A549 (cell line): ENCODE measurements at regions not wholly inside any gene's neighbourhood (a gene's known extent, or its start where the extent isn't known, plus 50 kb on each side); places are given as distances from the start of the nearest gene placed in this dataset.

ENCODE experiments used
- ATAC-seq, 2 experiments: fragments of 200-7000 bp in 1 of 2; fragments of >200 bp in 1 of 2; cut with Nextera tagmentation in 1 of 2; cut with Tn5 transposase in 1 of 2; 3 replicates each; pipeline versions ENCODE4 v1.8.0 to v1.9.1; 2018 to 2020; ENCODE audit warnings: mild to moderate bottlenecking in 1 of 2, moderate library complexity in 1 of 2
- CTCF ChIA-PET: fragments of 300-600 bp; sonication (Branson Sonifier 250); formaldehyde crosslinking; extraction: SDS; loops from one replicate; lab custom pipeline; 2021; ENCODE audit warnings: antibody characterized with exemption, inconsistent platforms; lab: Yijun Ruan, JAX
- POLR2A ChIA-PET: fragments of 350-600 bp; formaldehyde crosslinking; extraction: SDS; loops from one replicate; lab custom pipeline; 2021; ENCODE audit warnings: antibody characterized with exemption, inconsistent platforms; lab: Yijun Ruan, JAX
- DNase-seq, 2 experiments: peaks; one replicate each; pipeline versions ENCODE4 v3.0.0 to v3.0.0-alpha.2; 2011 to 2016; ENCODE audit warnings: low read depth in 1 of 2, low spot score in 1 of 2
- FAIRE-seq: peaks from 2 replicates; lab custom pipeline; 2011; peaks lifted over from hg19 to GRCh38; lab: Jason Lieb, UNC
- H3K27ac ChIP-seq, 2 experiments: fragments of >200 bp; sonication (Bioruptor Twin); formaldehyde crosslinking; 3 replicates each; pipeline ENCODE4 v1.5.1; 2016 to 2017
- H3K4me1 ChIP-seq: fragments of >200 bp; sonication (Bioruptor Twin); formaldehyde crosslinking; 3 replicates; pipeline ENCODE4 v1.6.1; 2016
- H3K4me2 ChIP-seq: fragments of >200 bp; sonication (Bioruptor Twin); formaldehyde crosslinking; 3 replicates; pipeline ENCODE4 v1.6.1; 2016
- H3K4me3 ChIP-seq: fragments of >200 bp; sonication (Bioruptor Twin); formaldehyde crosslinking; 3 replicates; pipeline ENCODE4 v1.5.1; 2016
- H3K9me3 ChIP-seq: fragments of >200 bp; sonication (Bioruptor Twin); formaldehyde crosslinking; 3 replicates; pipeline ENCODE4 v1.6.1; 2016
- BHLHE40 ChIP-seq: IDR thresholded peaks from 2 replicates; pipeline ENCODE4 v1.6.1; 2012; ENCODE audit warnings: low read depth, low read length, inconsistent platforms
- CBX2 ChIP-seq: fragments of 200-600 bp; sonication (generic); IDR thresholded peaks from 2 replicates; pipeline ENCODE4 v1.6.1; 2016; ENCODE audit warnings: low read depth, mild to moderate bottlenecking, borderline replicate concordance
- CEBPB ChIP-seq, 2 experiments: fragments of >200 bp in 1 of 2; sonication (Bioruptor Twin) in 1 of 2; formaldehyde crosslinking in 1 of 2; IDR thresholded peaks; 2 replicates each; pipeline ENCODE4 v1.6.1; 2012 to 2016
- CHD2 ChIP-seq: fragments of 150-350 bp; IDR thresholded peaks from 2 replicates; pipeline ENCODE4 v1.6.1; 2014; ENCODE audit warnings: low read length; ENCODE audit not compliant: partially characterized antibody
- EP300 ChIP-seq, 2 experiments: fragments of >200 bp; sonication (Bioruptor Twin); formaldehyde crosslinking; IDR thresholded peaks; 2 replicates in 1 of 2; 3 replicates in 1 of 2; pipeline ENCODE4 v1.6.1; 2016 to 2017
- FOSB ChIP-seq: fragments of 250-450 bp; sonication (Bioruptor Pico); IDR thresholded peaks from 2 replicates; pipeline ENCODE4 v1.5.0; 2020; ENCODE audit warnings: mild to moderate bottlenecking, moderate library complexity
- FOSL2 ChIP-seq, 2 experiments: fragments of 450-650 bp in 1 of 2; fragments of >200 bp in 1 of 2; sonication (Bioruptor Twin) in 1 of 2; formaldehyde crosslinking; IDR thresholded peaks; 2 replicates each; pipeline versions ENCODE4 v1.5.0 to v1.6.1; 2016 to 2020; ENCODE audit warnings: mild to moderate bottlenecking in 1 of 2, moderate library complexity in 1 of 2
- GATA3 ChIP-seq: IDR thresholded peaks from 2 replicates; pipeline ENCODE4 v1.6.1; 2012; ENCODE audit warnings: borderline replicate concordance
- HEYL ChIP-seq: fragments of 250-450 bp; sonication (Bioruptor Pico); IDR thresholded peaks from 2 replicates; pipeline ENCODE4 v1.8.0; 2021; ENCODE audit warnings: mild to moderate bottlenecking, moderate library complexity
- HOXA7 ChIP-seq: fragments of 250-450 bp; sonication (Bioruptor Pico); IDR thresholded peaks from 2 replicates; pipeline ENCODE4 v1.5.0; 2020; ENCODE audit warnings: mild to moderate bottlenecking, moderate library complexity
- HOXB5 ChIP-seq: fragments of 250-450 bp; sonication (Bioruptor Pico); IDR thresholded peaks from 2 replicates; pipeline ENCODE4 v1.5.0; 2020; ENCODE audit warnings: mild to moderate bottlenecking, moderate library complexity
- JUNB ChIP-seq: fragments of >200 bp; sonication (Bioruptor Twin); formaldehyde crosslinking; IDR thresholded peaks from 2 replicates; pipeline ENCODE4 v1.6.1; 2016
- KDM5A ChIP-seq: fragments of 200-600 bp; sonication (generic); IDR thresholded peaks from 2 replicates; pipeline ENCODE4 v1.6.1; 2016; ENCODE audit warnings: antibody characterized with exemption, mild to moderate bottlenecking
- MAFK ChIP-seq: fragments of 450-650 bp; IDR thresholded peaks from 2 replicates; pipeline ENCODE4 v1.6.1; 2014; ENCODE audit not compliant: partially characterized antibody
- MAZ ChIP-seq: fragments of 150-350 bp; IDR thresholded peaks from 2 replicates; pipeline ENCODE4 v1.6.1; 2014; ENCODE audit warnings: antibody characterized with exemption, low read depth, low read length, borderline replicate concordance
- MYC ChIP-seq: IDR thresholded peaks from 2 replicates; pipeline ENCODE4 v1.6.1; 2012; ENCODE audit warnings: mild to moderate bottlenecking, inconsistent platforms, low read length, improper control_type of control experiment, borderline replicate concordance
- NFE2L2 ChIP-seq: fragments of 150-350 bp; conservative IDR thresholded peaks from 2 replicates; pipeline ENCODE4 v1.6.1; 2014; ENCODE audit warnings: low read length
- NR3C1 ChIP-seq: fragments of >200 bp; sonication (Bioruptor Twin); formaldehyde crosslinking; IDR thresholded peaks from 3 replicates; pipeline ENCODE4 v1.6.1; 2017
- PHF8 ChIP-seq: fragments of 200-600 bp; sonication (generic); IDR thresholded peaks from 2 replicates; pipeline ENCODE4 v1.6.1; 2016; ENCODE audit warnings: low read depth, mild to moderate bottlenecking, antibody characterized with exemption, moderate library complexity, borderline replicate concordance
- POLR2A ChIP-seq: IDR thresholded peaks from 2 replicates; pipeline ENCODE4 v1.6.1; 2012; ENCODE audit warnings: mild to moderate bottlenecking, low read length
- RCOR1 ChIP-seq: fragments of 150-350 bp; IDR thresholded peaks from 2 replicates; pipeline ENCODE4 v1.6.1; 2014; ENCODE audit warnings: antibody characterized with exemption, low read length, low read depth
- RFX5 ChIP-seq: fragments of 450-650 bp; IDR thresholded peaks from 2 replicates; pipeline ENCODE4 v1.7.1; 2014; ENCODE audit warnings: antibody characterized with exemption, mild to moderate bottlenecking, moderate library complexity
- TP53 ChIP-seq: fragments of 250-450 bp; sonication (Bioruptor Pico); IDR thresholded peaks from 2 replicates; pipeline ENCODE4 v1.5.0; 2021; ENCODE audit warnings: mild to moderate bottlenecking, moderate library complexity
- ZC3H11A ChIP-seq: fragments of 450-650 bp; IDR thresholded peaks from 2 replicates; pipeline ENCODE4 v1.6.1; 2014; ENCODE audit warnings: antibody characterized with exemption, mild to moderate bottlenecking
- ZNF302 ChIP-seq: fragments of 250-450 bp; sonication (Bioruptor Pico); IDR thresholded peaks from 2 replicates; pipeline ENCODE4 v1.9.0; 2021; ENCODE audit warnings: inconsistent platforms, mild to moderate bottlenecking, moderate library complexity
- ZSCAN20 ChIP-seq: fragments of 250-450 bp; sonication (Bioruptor Pico); IDR thresholded peaks from 2 replicates; pipeline ENCODE4 v1.8.0; 2022; ENCODE audit warnings: mild to moderate bottlenecking, moderate library complexity
- WGBS: methylation state at CpG from one replicate; pipeline ENCODE4 v1.1.6; 2017; ENCODE audit errors: missing lambda C conversion rate; 5-methylcytosine and 5-hydroxymethylcytosine counted together
- TF ChIP-seq, protein P1 (sequence below): fragments of 250-450 bp; sonication (Bioruptor Pico); IDR thresholded peaks from 2 replicates; pipeline ENCODE4 v1.5.0; 2021; ENCODE audit warnings: mild to moderate bottlenecking, moderate library complexity, borderline replicate concordance
- TF ChIP-seq, protein P2 (sequence below): fragments of 450-650 bp; IDR thresholded peaks from 2 replicates; pipeline ENCODE4 v1.6.1; 2014; ENCODE audit warnings: antibody characterized with exemption
- TF ChIP-seq, protein P3 (sequence below): IDR thresholded peaks from 2 replicates; pipeline ENCODE4 v1.6.1; 2012; ENCODE audit warnings: low read depth, borderline replicate concordance

DNA sequence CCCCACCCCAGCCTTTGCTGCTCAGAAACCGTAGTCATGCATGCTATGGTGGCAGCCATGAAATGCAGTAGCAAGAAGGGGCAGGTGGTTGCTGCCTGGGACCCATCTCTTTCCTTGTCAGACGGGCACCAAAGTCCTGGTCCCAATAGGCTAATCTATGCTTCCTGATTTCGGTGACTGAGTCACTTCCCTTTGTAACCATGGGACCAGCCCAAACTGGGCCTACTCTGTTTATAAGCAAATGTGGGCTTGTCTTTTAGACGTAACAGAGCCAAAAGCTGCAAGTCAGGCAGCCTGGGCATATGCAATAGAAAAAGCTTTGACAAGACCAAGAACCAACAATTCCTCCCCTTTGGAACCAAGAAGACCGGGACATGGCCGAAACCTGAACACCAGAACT, 99.1 kb upstream of the RBBP6 start:
- TF ChIP-seq, protein P1, sequence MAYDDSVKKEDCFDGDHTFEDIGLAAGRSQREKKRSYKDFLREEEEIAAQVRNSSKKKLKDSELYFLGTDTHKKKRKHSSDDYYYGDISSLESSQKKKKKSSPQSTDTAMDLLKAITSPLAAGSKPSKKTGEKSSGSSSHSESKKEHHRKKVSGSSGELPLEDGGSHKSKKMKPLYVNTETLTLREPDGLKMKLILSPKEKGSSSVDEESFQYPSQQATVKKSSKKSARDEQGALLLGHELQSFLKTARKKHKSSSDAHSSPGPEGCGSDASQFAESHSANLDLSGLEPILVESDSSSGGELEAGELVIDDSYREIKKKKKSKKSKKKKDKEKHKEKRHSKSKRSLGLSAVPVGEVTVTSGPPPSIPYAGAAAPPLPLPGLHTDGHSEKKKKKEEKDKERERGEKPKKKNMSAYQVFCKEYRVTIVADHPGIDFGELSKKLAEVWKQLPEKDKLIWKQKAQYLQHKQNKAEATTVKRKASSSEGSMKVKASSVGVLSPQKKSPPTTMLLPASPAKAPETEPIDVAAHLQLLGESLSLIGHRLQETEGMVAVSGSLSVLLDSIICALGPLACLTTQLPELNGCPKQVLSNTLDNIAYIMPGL (CRISPR knock-in tag): no peak
- no peak for TF ChIP-seq GATA3
- TF ChIP-seq CHD2: no peak
- no peak for TF ChIP-seq CBX2
- TF ChIP-seq MAFK: no peak
- no peak for TF ChIP-seq POLR2A
- TF ChIP-seq ZSCAN20 (CRISPR knock-in tag): no peak
- TF ChIP-seq MYC: no peak
- no peak for TF ChIP-seq TP53
- no peak for TF ChIP-seq JUNB
- TF ChIP-seq PHF8: no peak
- TF ChIP-seq ZC3H11A: no peak
- no peak for TF ChIP-seq EP300 (IDR thresholded peaks at IDR 0.05)
- no peak for TF ChIP-seq NFE2L2
- DNase-seq (no peak), FAIRE-seq (no peak), ATAC-seq (no peak)
- no peak overlapping the region for H3K27ac ChIP-seq
- ChIA-PET CTCF (interaction anchor here (0.6 to 1.6 kb wide), 3 partner anchors 23 to 65 kb away, joined by 3 read pairs; no protein-coding TSS in a partner anchor), POLR2A (no interaction called here)
- WGBS: 51% methylated on average over 6 of the region's 6 CpGs
- no peak overlapping the region for H3K4me3 ChIP-seq
- H3K4me1 ChIP-seq: no peaks in the 10 kb centered on the region
- H3K4me2 ChIP-seq: no peak overlapping the region
- no peaks in the 10 kb centered on the region for H3K9me3 ChIP-seq

DNA sequence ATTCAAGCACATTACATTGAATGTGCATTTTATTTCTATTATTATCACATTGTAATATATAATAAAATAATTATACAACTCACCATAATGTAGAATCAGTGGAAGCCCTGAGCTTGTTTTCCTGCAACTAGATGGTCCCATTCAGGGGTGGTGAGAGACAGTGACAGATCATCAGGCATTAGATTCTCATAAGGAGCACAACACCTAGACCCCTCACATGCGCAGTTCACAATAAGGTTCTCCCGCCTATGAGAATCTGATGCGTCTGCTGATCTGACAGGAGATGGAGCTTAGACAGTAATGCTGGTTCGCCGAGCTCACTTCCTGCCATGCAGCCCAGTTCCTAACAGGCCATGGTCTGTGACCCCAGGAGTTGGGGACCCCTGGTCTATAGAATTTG, 96.7 kb upstream of the RBBP6 start:
- DNase-seq (no peak), FAIRE-seq (no peak), ATAC-seq (no peak)
- H3K4me1 ChIP-seq: no peaks in the 10 kb centered on the region
- no peak overlapping the region for H3K27ac ChIP-seq
- H3K9me3 ChIP-seq: no peaks in the 10 kb centered on the region
- WGBS: 78% methylated on average over 5 of the region's 5 CpGs
- CTCF ChIA-PET: interaction anchor here (0.6 kb wide), 1 partner anchor 47 kb away, joined by 3 read pairs; no protein-coding TSS in a partner anchor
- POLR2A ChIA-PET: no interaction called here
- no peak overlapping the region for H3K4me2 ChIP-seq
- TF ChIP-seq RFX5 (no peak), RCOR1 (no peak), NR3C1 (no peak), CBX2 (no peak), GATA3 (no peak), BHLHE40 (no peak), HEYL (CRISPR knock-in tag) (no peak), ZNF302 (CRISPR knock-in tag) (no peak), MAFK (no peak), KDM5A (no peak), FOSL2 (IDR thresholded peaks at IDR 0.05) (no peak), FOSL2 (CRISPR knock-in tag; IDR thresholded peaks at IDR 0.05) (no peak), HOXB5 (CRISPR knock-in tag) (no peak), FOSB (CRISPR knock-in tag) (no peak), HOXA7 (CRISPR knock-in tag) (no peak), MAZ (no peak), CEBPB (IDR thresholded peaks at IDR 0.05) (no peak)
- TF ChIP-seq, protein P2, sequence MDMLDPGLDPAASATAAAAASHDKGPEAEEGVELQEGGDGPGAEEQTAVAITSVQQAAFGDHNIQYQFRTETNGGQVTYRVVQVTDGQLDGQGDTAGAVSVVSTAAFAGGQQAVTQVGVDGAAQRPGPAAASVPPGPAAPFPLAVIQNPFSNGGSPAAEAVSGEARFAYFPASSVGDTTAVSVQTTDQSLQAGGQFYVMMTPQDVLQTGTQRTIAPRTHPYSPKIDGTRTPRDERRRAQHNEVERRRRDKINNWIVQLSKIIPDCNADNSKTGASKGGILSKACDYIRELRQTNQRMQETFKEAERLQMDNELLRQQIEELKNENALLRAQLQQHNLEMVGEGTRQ: no peak
- TF ChIP-seq, protein P3, sequence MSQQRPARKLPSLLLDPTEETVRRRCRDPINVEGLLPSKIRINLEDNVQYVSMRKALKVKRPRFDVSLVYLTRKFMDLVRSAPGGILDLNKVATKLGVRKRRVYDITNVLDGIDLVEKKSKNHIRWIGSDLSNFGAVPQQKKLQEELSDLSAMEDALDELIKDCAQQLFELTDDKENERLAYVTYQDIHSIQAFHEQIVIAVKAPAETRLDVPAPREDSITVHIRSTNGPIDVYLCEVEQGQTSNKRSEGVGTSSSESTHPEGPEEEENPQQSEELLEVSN: no peak
- no peak overlapping the region for H3K4me3 ChIP-seq
